ENCODE measurements at regions not wholly inside any gene's neighbourhood (a gene's known extent, or its start where the extent isn't known, plus 50 kb on each side); places are given as distances from the start of the nearest gene placed in this dataset.

GRCh38 chr7:113998934-113999333 is 80.1 kb upstream of the PPP1R3A start:
- TF ChIP-seq CTCF (conservative IDR thresholded peaks at IDR 0.05; ENCODE audit: low read length): no peak
- DNase-seq (ENCODE audit: low read depth): no peak
- H3K4me3 ChIP-seq (ENCODE audit: low read length): no peak overlapping the region

- DNase-seq (ENCODE audit: low read depth): no peak
- H3K4me3 ChIP-seq (ENCODE audit: low read length): no peak overlapping the region
- no peak for TF ChIP-seq CTCF (conservative IDR thresholded peaks at IDR 0.05; ENCODE audit: low read length)
Observed at GRCh38 chr7:113996405-113996804, 77.6 kb upstream of the PPP1R3A start.

GRCh38 chr7:113986216-113986615 is 67.4 kb upstream of the PPP1R3A start:
- H3K4me3 ChIP-seq (ENCODE audit: low read length): no peak overlapping the region
- no peak for TF ChIP-seq CTCF (conservative IDR thresholded peaks at IDR 0.05; ENCODE audit: low read length)
- no peak for DNase-seq (ENCODE audit: low read depth)

- TF ChIP-seq CTCF (conservative IDR thresholded peaks at IDR 0.05; ENCODE audit: low read length): no peak
- no peak overlapping the region for H3K4me3 ChIP-seq (ENCODE audit: low read length)
- no peak for DNase-seq (ENCODE audit: low read depth)
Observed at GRCh38 chr7:113976508-113976907, 57.7 kb upstream of the PPP1R3A start.

- H3K4me3 ChIP-seq (ENCODE audit: low read length): no peak overlapping the region
- no peak for DNase-seq (ENCODE audit: low read depth)
Observed at GRCh38 chr7:113968713-113969112, 49.9 kb upstream of the PPP1R3A start.

More at GRCh38 chr7:113968713-113969112, 49.9 kb upstream of the PPP1R3A start:
- TF ChIP-seq CTCF (conservative IDR thresholded peaks at IDR 0.05; ENCODE audit: low read length): no peak
